Keratinocyte (primary cell): ENCODE measurements at regions not wholly inside any gene's neighbourhood (a gene's known extent, or its start where the extent isn't known, plus 50 kb on each side); places are given as distances from the start of the nearest gene placed in this dataset.

ENCODE experiments used
- EZH2 ChIP-seq: IDR thresholded peaks from one replicate; pipeline ENCODE4 v1.6.1; 2012; ENCODE audit warnings: inconsistent platforms, mild to moderate bottlenecking, low read length, moderate library complexity
- TF ChIP-seq, protein P1 (sequence below), 3 experiments: IDR thresholded peaks in 1 of 3; conservative IDR thresholded peaks in 1 of 3; optimal IDR thresholded peaks in 1 of 3; 2 replicates in 2 of 3; 3 replicates in 1 of 3; pipeline versions ENCODE3 to v1.5.1; 2011; ENCODE audit warnings: low read length in 3 of 3, mild to moderate bottlenecking in 3 of 3, moderate library complexity in 2 of 3, control low read depth in 1 of 3, inconsistent platforms in 1 of 3; ENCODE audit not compliant: insufficient read depth in 2 of 3; ENCODE audit errors: extremely low read depth in 1 of 3

GRCh38 chr2:2567776-2568175, 236.7 kb upstream of the MYT1L start:
- TF ChIP-seq, protein P1, sequence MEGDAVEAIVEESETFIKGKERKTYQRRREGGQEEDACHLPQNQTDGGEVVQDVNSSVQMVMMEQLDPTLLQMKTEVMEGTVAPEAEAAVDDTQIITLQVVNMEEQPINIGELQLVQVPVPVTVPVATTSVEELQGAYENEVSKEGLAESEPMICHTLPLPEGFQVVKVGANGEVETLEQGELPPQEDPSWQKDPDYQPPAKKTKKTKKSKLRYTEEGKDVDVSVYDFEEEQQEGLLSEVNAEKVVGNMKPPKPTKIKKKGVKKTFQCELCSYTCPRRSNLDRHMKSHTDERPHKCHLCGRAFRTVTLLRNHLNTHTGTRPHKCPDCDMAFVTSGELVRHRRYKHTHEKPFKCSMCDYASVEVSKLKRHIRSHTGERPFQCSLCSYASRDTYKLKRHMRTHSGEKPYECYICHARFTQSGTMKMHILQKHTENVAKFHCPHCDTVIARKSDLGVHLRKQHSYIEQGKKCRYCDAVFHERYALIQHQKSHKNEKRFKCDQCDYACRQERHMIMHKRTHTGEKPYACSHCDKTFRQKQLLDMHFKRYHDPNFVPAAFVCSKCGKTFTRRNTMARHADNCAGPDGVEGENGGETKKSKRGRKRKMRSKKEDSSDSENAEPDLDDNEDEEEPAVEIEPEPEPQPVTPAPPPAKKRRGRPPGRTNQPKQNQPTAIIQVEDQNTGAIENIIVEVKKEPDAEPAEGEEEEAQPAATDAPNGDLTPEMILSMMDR (optimal IDR thresholded peaks at IDR 0.05 in 1 of 3, IDR thresholded peaks at IDR 0.05 in 1 of 3, conservative IDR thresholded peaks at IDR 0.05 in 1 of 3; ENCODE audit: extremely low read depth in 1 of 3, insufficient read depth in 2 of 3, low read length in 3 of 3), result no peak
- TF ChIP-seq EZH2, result no peak
